NT2/D1 (cell line): ENCODE measurements at regions not wholly inside any gene's neighbourhood (a gene's known extent, or its start where the extent isn't known, plus 50 kb on each side); places are given as distances from the start of the nearest gene placed in this dataset.

Experiments used
- DNase-seq: peaks from one replicate; pipeline ENCODE4 v3.0.0-alpha.2; 2011; ENCODE audit warnings: low read depth, low spot score
- H3K27me3 ChIP-seq: 2 replicates; pipeline ENCODE4 v1.6.0; 2011; ENCODE audit warnings: mild to moderate bottlenecking; ENCODE audit not compliant: insufficient read length, insufficient read depth
- H3K36me3 ChIP-seq: 2 replicates; pipeline ENCODE4 v1.6.1; 2011; ENCODE audit warnings: mild to moderate bottlenecking, low read length, mixed read lengths; ENCODE audit not compliant: insufficient read depth, insufficient read length
- H3K4me1 ChIP-seq: 2 replicates; pipeline ENCODE4 v1.5.1; 2011; ENCODE audit not compliant: insufficient read depth, insufficient read length
- H3K4me3 ChIP-seq: 2 replicates; pipeline ENCODE4 v1.5.1; 2011; ENCODE audit warnings: low read depth; ENCODE audit not compliant: insufficient read length
- H3K9ac ChIP-seq: 2 replicates; pipeline ENCODE4 v1.6.0; 2011; ENCODE audit warnings: low read depth; ENCODE audit not compliant: insufficient read length
- H3K9me3 ChIP-seq: 2 replicates; pipeline ENCODE4 v1.5.1; 2011; ENCODE audit warnings: mild to moderate bottlenecking, low read length; ENCODE audit not compliant: insufficient read depth
- SUZ12 ChIP-seq: IDR thresholded peaks from 2 replicates; pipeline ENCODE4 v1.6.1; 2011; ENCODE audit not compliant: insufficient read length, insufficient read depth; ENCODE audit errors: extremely low read depth
- YY1 ChIP-seq: IDR thresholded peaks from 2 replicates; pipeline ENCODE4 v1.6.1; 2011; ENCODE audit not compliant: insufficient read length, insufficient read depth
- ZNF274 ChIP-seq: IDR thresholded peaks from 2 replicates; pipeline ENCODE4 v1.6.1; 2011; ENCODE audit warnings: mild to moderate bottlenecking, low read depth, low read length

DNA sequence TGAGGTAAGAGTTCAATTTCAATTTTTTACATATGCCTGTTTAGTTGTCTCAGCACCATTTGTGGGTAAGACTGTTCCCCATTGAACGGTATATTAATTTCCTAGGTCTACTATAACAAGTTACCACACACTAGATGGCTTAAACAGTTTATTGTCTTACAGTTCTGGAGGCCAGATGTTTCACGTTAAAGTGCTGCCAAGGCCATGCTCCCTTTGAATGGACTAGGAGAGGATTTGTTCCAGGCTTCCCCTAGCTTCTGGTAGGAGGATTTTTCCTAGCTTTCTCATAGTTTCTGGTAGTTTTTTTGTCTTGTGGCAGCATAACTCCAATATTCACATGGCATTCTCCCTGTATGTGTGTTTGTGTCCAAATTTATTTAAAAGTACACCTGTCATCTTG is 149.3 kb upstream of the CYSLTR1 start:
- H3K36me3 ChIP-seq, result no peaks in the 10 kb centered on the region
- no peak overlapping the region for H3K9ac ChIP-seq
- H3K4me1 ChIP-seq, result no peaks in the 10 kb centered on the region
- no peak for TF ChIP-seq ZNF274
- TF ChIP-seq YY1, result no peak
- TF ChIP-seq SUZ12, result no peak
- no peak overlapping the region for H3K4me3 ChIP-seq
- no peaks in the 10 kb centered on the region for H3K27me3 ChIP-seq
- no peak for DNase-seq
- no peaks in the 10 kb centered on the region; the same call in 1 of the 2 replicates for H3K9me3 ChIP-seq

DNA sequence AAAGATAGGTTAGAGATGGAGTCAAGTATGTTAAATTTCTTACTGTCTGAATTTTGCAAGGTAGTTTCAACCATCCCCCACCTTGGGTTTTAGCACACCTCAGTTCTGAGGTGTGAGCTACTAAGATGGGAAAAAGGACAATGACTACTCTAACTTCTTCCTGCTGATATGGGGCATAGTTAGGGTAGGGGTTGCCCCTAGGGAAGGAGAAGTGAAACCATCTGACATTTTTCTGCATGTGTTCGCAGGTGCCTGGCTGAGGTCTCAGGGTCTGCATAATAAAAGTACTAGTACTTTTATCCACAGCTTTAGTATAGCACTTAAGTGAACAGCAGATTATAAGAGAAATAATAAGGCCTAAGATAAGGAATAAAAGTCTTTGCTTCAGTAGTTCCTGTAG is 129.5 kb upstream of the CYSLTR1 start:
- 0 out of 2 replicates have a peak, but pooled peaks cover 6% of the 10 kb centered on the region for H3K9me3 ChIP-seq
- DNase-seq, result no peak
- TF ChIP-seq SUZ12, result no peak
- TF ChIP-seq ZNF274, result no peak
- no peak for TF ChIP-seq YY1
- H3K36me3 ChIP-seq, result no peaks in the 10 kb centered on the region
- H3K9ac ChIP-seq, result no peak overlapping the region
- no peak overlapping the region for H3K4me3 ChIP-seq
- H3K27me3 ChIP-seq, result no peaks in the 10 kb centered on the region
- H3K4me1 ChIP-seq, result no peaks in the 10 kb centered on the region

DNA sequence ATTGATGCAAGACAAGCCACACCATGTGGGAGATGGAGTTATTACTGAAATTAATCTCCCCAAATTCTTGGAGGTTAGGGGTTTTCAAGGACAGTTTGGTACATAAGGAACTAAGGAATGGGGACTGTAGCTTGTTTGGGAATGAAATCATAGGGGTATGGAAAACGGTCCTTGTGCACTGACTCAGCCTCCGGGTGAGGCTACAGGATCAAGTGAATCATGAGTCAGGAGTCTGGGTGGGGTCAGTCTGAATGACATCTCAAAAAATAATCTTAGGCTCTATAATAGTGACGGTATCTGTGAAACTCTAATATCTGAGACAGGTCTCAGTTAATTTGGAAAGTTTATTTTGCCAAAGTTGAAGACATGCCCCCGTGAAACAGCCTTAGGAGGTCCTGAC is 128.5 kb upstream of the CYSLTR1 start:
- no peaks in the 10 kb centered on the region for H3K4me1 ChIP-seq
- H3K4me3 ChIP-seq, result no peak overlapping the region
- no peak for TF ChIP-seq SUZ12
- TF ChIP-seq YY1, result no peak
- no peak for TF ChIP-seq ZNF274
- DNase-seq, result no peak
- H3K9ac ChIP-seq, result no peak overlapping the region
- H3K27me3 ChIP-seq, result no peaks in the 10 kb centered on the region
- no peaks in the 10 kb centered on the region for H3K36me3 ChIP-seq
- 0 out of 2 replicates have a peak, but pooled peaks cover 6% of the 10 kb centered on the region for H3K9me3 ChIP-seq

DNA sequence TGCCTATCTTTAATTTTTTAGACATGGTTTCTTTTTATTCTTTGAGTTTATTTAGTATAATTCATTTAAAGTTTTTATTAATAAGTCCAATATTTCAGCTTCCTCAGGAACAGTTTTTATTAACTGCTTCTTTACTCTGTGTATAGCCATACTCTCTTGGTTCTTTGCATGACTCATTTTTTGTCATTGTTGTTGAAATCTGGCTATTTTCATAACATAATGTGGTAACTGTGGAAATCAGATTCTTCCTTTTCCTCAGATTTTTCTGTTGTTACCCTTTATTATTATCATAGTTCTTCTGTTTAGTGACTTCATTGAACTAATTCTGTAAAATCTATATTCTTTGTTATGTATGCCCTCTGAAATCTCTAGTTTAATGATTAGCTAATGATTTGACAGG is 124.9 kb upstream of the CYSLTR1 start:
- Histone ChIP-seq H3K9me3 (no peaks in the 10 kb centered on the region), H3K9ac (no peak overlapping the region), H3K27me3 (no peaks in the 10 kb centered on the region), H3K4me1 (no peaks in the 10 kb centered on the region), H3K4me3 (no peak overlapping the region), H3K36me3 (no peaks in the 10 kb centered on the region)
- TF ChIP-seq YY1 (no peak), ZNF274 (no peak)
- no peak for DNase-seq

DNA sequence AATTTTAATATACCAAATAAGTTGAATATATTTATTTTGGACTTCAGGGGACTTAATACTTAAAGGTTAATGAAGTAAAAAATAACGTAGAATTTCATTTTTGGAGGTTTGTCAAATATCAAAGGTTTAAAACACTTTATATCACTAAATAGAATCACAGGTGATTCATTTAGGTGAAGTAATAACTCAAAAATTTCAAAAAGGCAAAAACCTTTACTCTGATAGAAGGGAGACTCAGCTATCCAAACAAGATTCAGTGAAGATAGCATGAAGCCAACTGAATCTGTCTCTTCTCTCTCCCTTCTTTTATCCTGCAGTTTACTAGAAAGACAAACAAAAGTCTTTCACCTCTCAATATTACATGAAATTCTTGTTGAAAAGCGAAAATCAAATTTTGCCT is 110.2 kb upstream of the CYSLTR1 start:
- H3K36me3 ChIP-seq, result no peaks in the 10 kb centered on the region
- DNase-seq, result no peak
- H3K9ac ChIP-seq, result no peak overlapping the region
- H3K4me1 ChIP-seq, result no peaks in the 10 kb centered on the region
- no peaks in the 10 kb centered on the region for H3K9me3 ChIP-seq
- H3K27me3 ChIP-seq, result no peaks in the 10 kb centered on the region
- TF ChIP-seq ZNF274, result no peak
- no peak for TF ChIP-seq YY1
- TF ChIP-seq SUZ12, result no peak
- no peak overlapping the region for H3K4me3 ChIP-seq

DNA sequence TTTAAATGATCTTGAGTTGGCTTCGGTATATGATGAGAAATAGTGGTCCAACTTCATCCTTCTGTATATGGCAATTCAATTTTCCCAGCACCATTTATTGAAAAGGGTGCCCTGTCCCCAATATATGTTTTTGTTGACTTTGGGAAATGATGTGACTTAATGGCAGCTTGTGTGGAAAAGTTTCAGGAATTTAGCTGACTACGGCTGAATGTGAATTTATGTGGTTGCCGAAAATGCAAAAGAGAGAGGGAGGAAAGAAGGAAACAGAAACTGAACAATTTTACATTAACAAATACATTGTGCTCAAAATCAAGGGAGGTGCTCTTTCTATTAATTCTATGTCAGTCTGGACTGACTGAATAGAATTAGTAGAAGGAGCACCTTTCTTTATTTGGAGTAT is 101.8 kb upstream of the CYSLTR1 start:
- no peak for DNase-seq
- TF ChIP-seq SUZ12, result no peak
- no peak for TF ChIP-seq YY1
- TF ChIP-seq ZNF274, result no peak
- Histone ChIP-seq H3K9me3 (no peaks in the 10 kb centered on the region), H3K27me3 (no peaks in the 10 kb centered on the region), H3K36me3 (no peaks in the 10 kb centered on the region), H3K4me3 (no peak overlapping the region), H3K4me1 (no peaks in the 10 kb centered on the region), H3K9ac (no peak overlapping the region)

DNA sequence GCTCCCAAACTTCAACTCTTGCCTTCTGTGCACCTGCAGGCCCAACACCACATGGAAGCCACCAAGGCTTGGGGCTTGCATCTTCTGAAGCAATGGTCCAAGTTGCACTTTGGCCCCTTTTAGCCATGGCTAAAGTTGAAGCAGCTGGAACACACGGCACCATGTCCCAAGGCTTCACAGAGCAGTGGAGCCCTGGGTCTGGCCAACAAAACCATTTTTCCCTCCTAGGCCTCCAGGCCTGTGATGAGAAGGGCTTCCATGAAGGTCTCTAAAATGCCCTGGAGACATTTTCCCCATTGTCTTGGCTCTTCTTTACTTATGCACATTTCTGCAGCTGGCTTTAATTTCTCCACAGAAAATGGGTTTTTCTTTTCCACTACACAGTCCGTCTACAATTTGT is 61.3 kb upstream of the CYSLTR1 start:
- TF ChIP-seq SUZ12 (no peak), ZNF274 (no peak), YY1 (no peak)
- H3K9me3 ChIP-seq, result peaks cover 11% of the 10 kb centered on the region; the same call in 1 of the 2 replicates

GRCh38 chrX:78387364-78387763 is 60.0 kb upstream of the CYSLTR1 start:
- no peak for DNase-seq
- no peak for TF ChIP-seq SUZ12
- no peak for TF ChIP-seq YY1
- no peak for TF ChIP-seq ZNF274
- Histone ChIP-seq H3K4me1 (no peaks in the 10 kb centered on the region), H3K9ac (no peak overlapping the region), H3K9me3 (peaks cover 11% of the 10 kb centered on the region; the same call in 1 of the 2 replicates), H3K4me3 (no peak overlapping the region), H3K27me3 (no peaks in the 10 kb centered on the region), H3K36me3 (no peaks in the 10 kb centered on the region)

More for the DNA sequence above, 61.3 kb upstream of the CYSLTR1 start:
- DNase-seq, result no peak
- Histone ChIP-seq H3K4me3 (no peak overlapping the region), H3K36me3 (no peaks in the 10 kb centered on the region), H3K4me1 (no peaks in the 10 kb centered on the region), H3K27me3 (no peaks in the 10 kb centered on the region), H3K9ac (no peak overlapping the region)
